Keratinocyte (primary cell): ENCODE measurements at regions not wholly inside any gene's neighbourhood (a gene's known extent, or its start where the extent isn't known, plus 50 kb on each side); places are given as distances from the start of the nearest gene placed in this dataset.
"Not testable (repeated sequence)": the region's sequence is repeated elsewhere in the genome, so short reads cannot be mapped to it uniquely, and the experiment has no call there.

ENCODE experiments used
- DNase-seq: peaks from one replicate; pipeline ENCODE4 v3.0.0-alpha.2; 2011; ENCODE audit warnings: low read depth, missing footprints, low spot score
- FAIRE-seq: peaks from 2 replicates; lab custom pipeline; 2011; peaks lifted over from hg19 to GRCh38; lab: Jason Lieb, UNC
- H2AFZ ChIP-seq: 2 replicates; pipeline ENCODE4 v1.6.0; 2012; ENCODE audit warnings: low read length, control low read depth, inconsistent platforms; ENCODE audit not compliant: control insufficient read depth
- H3K27ac ChIP-seq: 2 replicates; pipeline ENCODE4 v1.5.1; 2011; ENCODE audit warnings: low read length; ENCODE audit not compliant: control insufficient read depth, insufficient read depth
- H3K27me3 ChIP-seq: 3 replicates; pipeline ENCODE4 v1.6.0; 2011; ENCODE audit warnings: low read length; ENCODE audit not compliant: control insufficient read depth, insufficient read depth; ENCODE audit errors: extremely low read depth
- H3K36me3 ChIP-seq, 2 experiments: 2 replicates in 1 of 2; 3 replicates in 1 of 2; pipeline ENCODE4 v1.5.1; 2011; ENCODE audit warnings: low read length in 2 of 2, mild to moderate bottlenecking in 1 of 2; ENCODE audit not compliant: control insufficient read depth in 2 of 2, insufficient read depth in 2 of 2; ENCODE audit errors: extremely low read depth in 1 of 2
- H3K4me1 ChIP-seq: 3 replicates; pipeline ENCODE4 v1.5.1; 2011; ENCODE audit warnings: low read length; ENCODE audit not compliant: control insufficient read depth, insufficient read depth; ENCODE audit errors: extremely low read depth
- H3K4me2 ChIP-seq: 3 replicates; pipeline ENCODE4 v1.6.0; 2011; ENCODE audit warnings: low read depth, low read length; ENCODE audit not compliant: control insufficient read depth, insufficient read depth; ENCODE audit errors: extremely low read depth
- H3K4me3 ChIP-seq, 3 experiments: fragments of 200-600 bp in 1 of 3; sonication (generic) in 1 of 3; 2 replicates in 2 of 3; 3 replicates in 1 of 3; pipeline ENCODE4 v1.5.1; 2011 to 2016; ENCODE audit warnings: low read length in 3 of 3, mild to moderate bottlenecking in 3 of 3, control low read depth in 2 of 3, inconsistent platforms in 1 of 3, low read depth in 1 of 3, mixed read lengths in 1 of 3, mixed run types in 1 of 3, moderate library complexity in 1 of 3; ENCODE audit not compliant: control insufficient read depth in 2 of 3, insufficient read depth in 2 of 3; ENCODE audit errors: extremely low read depth in 1 of 3
- H3K79me2 ChIP-seq: 2 replicates; pipeline ENCODE4 v1.6.0; 2012; ENCODE audit warnings: low read length; ENCODE audit not compliant: control insufficient read depth, insufficient read depth
- H3K9ac ChIP-seq: 3 replicates; pipeline ENCODE4 v1.6.0; 2011; ENCODE audit warnings: low read length; ENCODE audit not compliant: control insufficient read depth, insufficient read depth; ENCODE audit errors: extremely low read depth
- H3K9me1 ChIP-seq: 3 replicates; pipeline ENCODE4 v1.6.0; 2011; ENCODE audit warnings: low read length; ENCODE audit not compliant: control insufficient read depth, insufficient read depth; ENCODE audit errors: extremely low read depth
- H3K9me3 ChIP-seq: 2 replicates; pipeline ENCODE4 v1.5.1; 2012; ENCODE audit warnings: low read depth, low read length; ENCODE audit not compliant: control insufficient read depth
- H4K20me1 ChIP-seq: 3 replicates; pipeline ENCODE4 v1.6.0; 2011; ENCODE audit warnings: low read length; ENCODE audit not compliant: control insufficient read depth, insufficient read depth; ENCODE audit errors: extremely low read depth
- EZH2 ChIP-seq: IDR thresholded peaks from one replicate; pipeline ENCODE4 v1.6.1; 2012; ENCODE audit warnings: inconsistent platforms, mild to moderate bottlenecking, low read length, moderate library complexity
- dilution Hi-C: fragments of 300-500 bp; cut with MboI; formaldehyde crosslinking; loops from one replicate; pipeline ENCODE4 v1.7.0; 2020; ENCODE audit warnings: low sequenced_read_pairs; ENCODE audit not compliant: extremely low pct_ligation_motif_present
- TF ChIP-seq, protein P1 (sequence below), 3 experiments: IDR thresholded peaks in 1 of 3; conservative IDR thresholded peaks in 1 of 3; optimal IDR thresholded peaks in 1 of 3; 2 replicates in 2 of 3; 3 replicates in 1 of 3; pipeline versions ENCODE3 to v1.5.1; 2011; ENCODE audit warnings: low read length in 3 of 3, mild to moderate bottlenecking in 3 of 3, moderate library complexity in 2 of 3, control low read depth in 1 of 3, inconsistent platforms in 1 of 3; ENCODE audit not compliant: insufficient read depth in 2 of 3; ENCODE audit errors: extremely low read depth in 1 of 3

DNA sequence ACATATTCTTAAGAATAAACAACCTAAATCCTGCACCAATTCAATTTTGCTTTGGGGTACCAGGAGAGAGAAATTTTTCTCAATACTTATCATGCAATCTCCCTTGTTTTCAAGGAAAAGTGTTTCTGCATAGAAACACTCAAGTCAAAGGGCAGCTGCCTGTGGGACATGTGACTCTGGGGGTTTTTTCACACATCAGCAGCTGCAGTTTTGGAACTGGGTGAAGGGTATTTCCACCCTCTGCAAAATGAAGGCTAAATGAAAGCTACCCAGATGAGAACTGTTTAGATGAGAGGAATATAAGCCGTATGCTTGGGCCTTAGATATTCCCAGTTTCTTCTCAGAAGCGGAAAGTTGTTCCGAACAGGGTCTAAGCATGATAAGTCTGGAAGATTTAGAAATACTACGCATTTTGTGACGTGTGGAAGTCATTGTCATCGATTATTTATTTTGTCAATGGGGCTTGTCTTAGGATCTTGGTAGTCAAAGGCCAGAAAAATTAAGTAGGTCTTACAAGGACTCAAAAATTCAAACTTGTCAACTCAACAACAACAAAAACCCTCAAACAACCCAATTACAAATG is 64.3 kb upstream of the BOD1 start:
- Histone ChIP-seq H3K79me2 (no peaks in the 10 kb centered on the region), H2AFZ (no peak overlapping the region), H3K4me3 (no peak overlapping the region), H3K9me3 (no peaks in the 10 kb centered on the region), H3K9ac (no peak overlapping the region), H4K20me1 (no peaks in the 10 kb centered on the region), H3K36me3 (no peaks in the 10 kb centered on the region), H3K9me1 (no peaks in the 10 kb centered on the region), H3K4me1 (no peaks in the 10 kb centered on the region), H3K27ac (no peak overlapping the region), H3K27me3 (no peaks in the 10 kb centered on the region), H3K4me2 (no peak overlapping the region)
- FAIRE-seq (no peak), DNase-seq (no peak)
- dilution Hi-C loops = no loop called here
- no peak for TF ChIP-seq EZH2
- TF ChIP-seq, protein P1, sequence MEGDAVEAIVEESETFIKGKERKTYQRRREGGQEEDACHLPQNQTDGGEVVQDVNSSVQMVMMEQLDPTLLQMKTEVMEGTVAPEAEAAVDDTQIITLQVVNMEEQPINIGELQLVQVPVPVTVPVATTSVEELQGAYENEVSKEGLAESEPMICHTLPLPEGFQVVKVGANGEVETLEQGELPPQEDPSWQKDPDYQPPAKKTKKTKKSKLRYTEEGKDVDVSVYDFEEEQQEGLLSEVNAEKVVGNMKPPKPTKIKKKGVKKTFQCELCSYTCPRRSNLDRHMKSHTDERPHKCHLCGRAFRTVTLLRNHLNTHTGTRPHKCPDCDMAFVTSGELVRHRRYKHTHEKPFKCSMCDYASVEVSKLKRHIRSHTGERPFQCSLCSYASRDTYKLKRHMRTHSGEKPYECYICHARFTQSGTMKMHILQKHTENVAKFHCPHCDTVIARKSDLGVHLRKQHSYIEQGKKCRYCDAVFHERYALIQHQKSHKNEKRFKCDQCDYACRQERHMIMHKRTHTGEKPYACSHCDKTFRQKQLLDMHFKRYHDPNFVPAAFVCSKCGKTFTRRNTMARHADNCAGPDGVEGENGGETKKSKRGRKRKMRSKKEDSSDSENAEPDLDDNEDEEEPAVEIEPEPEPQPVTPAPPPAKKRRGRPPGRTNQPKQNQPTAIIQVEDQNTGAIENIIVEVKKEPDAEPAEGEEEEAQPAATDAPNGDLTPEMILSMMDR (optimal IDR thresholded peaks at IDR 0.05 in 1 of 3, IDR thresholded peaks at IDR 0.05 in 1 of 3, conservative IDR thresholded peaks at IDR 0.05 in 1 of 3; ENCODE audit: extremely low read depth in 1 of 3, insufficient read depth in 2 of 3, low read length in 3 of 3) = no peak

DNA sequence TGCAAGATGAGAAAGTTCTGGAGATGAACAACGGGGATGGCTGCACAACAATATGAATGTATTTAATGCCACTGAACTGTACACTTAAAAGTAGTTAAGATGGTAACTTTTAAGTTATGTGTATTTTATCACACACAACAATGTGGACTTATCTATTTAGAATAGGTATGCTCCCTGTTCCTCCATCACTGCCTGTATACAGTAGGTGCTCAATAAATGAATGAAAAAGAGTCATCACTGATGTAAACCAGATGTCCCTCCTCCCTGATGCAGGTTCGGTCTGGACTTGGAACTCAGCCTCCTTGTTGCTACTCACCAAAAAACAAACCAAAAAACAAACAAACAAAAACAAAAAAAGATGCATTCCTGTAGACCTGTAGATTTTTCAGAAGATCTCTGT is 65.9 kb upstream of the BOD1 start:
- H3K4me2 ChIP-seq = no peak overlapping the region
- no peaks in the 10 kb centered on the region for H3K36me3 ChIP-seq
- no peak overlapping the region for H3K4me3 ChIP-seq
- DNase-seq (no peak), FAIRE-seq (no peak)
- TF ChIP-seq, protein P1 (optimal IDR thresholded peaks at IDR 0.05 in 1 of 3, IDR thresholded peaks at IDR 0.05 in 1 of 3, conservative IDR thresholded peaks at IDR 0.05 in 1 of 3; ENCODE audit: extremely low read depth in 1 of 3, insufficient read depth in 2 of 3, low read length in 3 of 3) = no peak
- TF ChIP-seq EZH2 = no peak
- H3K9ac ChIP-seq = no peak overlapping the region
- no peaks in the 10 kb centered on the region for H3K9me1 ChIP-seq
- H3K4me1 ChIP-seq = no peaks in the 10 kb centered on the region
- no peaks in the 10 kb centered on the region for H3K27me3 ChIP-seq
- dilution Hi-C loops = no loop called here
- H2AFZ ChIP-seq = no peak overlapping the region
- H4K20me1 ChIP-seq = no peaks in the 10 kb centered on the region
- H3K27ac ChIP-seq = no peak overlapping the region
- no peaks in the 10 kb centered on the region for H3K79me2 ChIP-seq
- no peaks in the 10 kb centered on the region for H3K9me3 ChIP-seq

DNA sequence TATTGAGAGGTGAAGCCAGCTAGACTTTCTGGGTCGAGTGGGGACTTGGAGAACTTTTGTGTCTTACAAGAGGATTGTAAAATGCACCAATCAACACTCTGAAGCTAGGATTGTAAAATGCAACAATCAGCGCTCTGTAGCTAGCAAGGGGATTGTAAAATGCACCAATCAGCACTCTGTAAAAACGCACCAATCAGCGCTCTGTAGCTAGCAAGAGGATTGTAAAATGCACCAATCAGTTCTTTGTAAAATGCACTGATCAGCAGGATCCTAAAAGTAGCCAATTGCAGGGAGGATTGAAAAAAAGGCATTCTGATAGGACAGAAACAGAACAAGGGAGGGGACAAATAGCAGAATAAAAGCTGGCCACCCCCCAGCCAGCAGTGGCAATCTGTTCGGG is 68.1 kb upstream of the BOD1 start:
- H2AFZ ChIP-seq, H3K27me3 ChIP-seq, H3K79me2 ChIP-seq, H3K4me2 ChIP-seq, H3K4me3 ChIP-seq, H3K36me3 ChIP-seq, H3K9me3 ChIP-seq, dilution Hi-C loops, H3K9ac ChIP-seq, H3K4me1 ChIP-seq, DNase-seq, FAIRE-seq, H3K27ac ChIP-seq, H4K20me1 ChIP-seq, H3K9me1 ChIP-seq: not testable (repeated sequence)
